Thyroid gland (tissue), 4 donors: ENCODE measurements at regions not wholly inside any gene's neighbourhood (a gene's known extent, or its start where the extent isn't known, plus 50 kb on each side); places are given as distances from the start of the nearest gene placed in this dataset.

Experiments
- CTCF ChIP-seq, 6 experiments: fragments of 200-600 bp in 3 of 6; fragments of 450-650 bp in 3 of 6; sonication (generic) in 3 of 6; IDR thresholded peaks; one replicate each; pipeline ENCODE4 v1.5.1; 2016 to 2019; ENCODE audit warnings: antibody characterized with exemption in 6 of 6, mild to moderate bottlenecking in 2 of 6, inconsistent platforms in 1 of 6, moderate library complexity in 1 of 6
- POLR2A ChIP-seq, 2 donors: fragments of 450-650 bp; IDR thresholded peaks; one replicate each; pipeline ENCODE4 v1.6.1; 2017; ENCODE audit warnings: antibody characterized with exemption in 2 of 2, mild to moderate bottlenecking in 2 of 2, moderate library complexity in 1 of 2

- no peak for TF ChIP-seq CTCF (IDR thresholded peaks at IDR 0.05)
- no peak for TF ChIP-seq POLR2A (IDR thresholded peaks at IDR 0.05)
These were observed 105.1 kb downstream of the UQCRFS1 start for GRCh38 chr19:29107831-29108230.
